Lung (tissue), 11 donors: ENCODE measurements at regions not wholly inside any gene's neighbourhood (a gene's known extent, or its start where the extent isn't known, plus 50 kb on each side); places are given as distances from the start of the nearest gene placed in this dataset.

ENCODE experiments used
- ATAC-seq: fragments of 200-7000 bp; cut with Tn5 transposase; one replicate; pipeline ENCODE4 v1.9.1; 2020; ENCODE audit warnings: moderate number of reproducible peaks; ENCODE audit not compliant: insufficient read depth, low FRiP score
- DNase-seq, 3 donors: peaks; one replicate each; pipeline ENCODE4 v3.0.0-alpha.2; 2013 to 2017
- H3K27ac ChIP-seq, 2 donors: one replicate each; pipeline ENCODE4 v1.5.1; 2013; ENCODE audit warnings: mild to moderate bottlenecking in 2 of 2, moderate library complexity in 2 of 2, control low read depth in 1 of 2, inconsistent platforms in 1 of 2, low read depth in 1 of 2, low read length in 1 of 2
- H3K27me3 ChIP-seq, 3 donors: one replicate each; pipeline ENCODE4 v1.5.1; 2013; ENCODE audit warnings: low read length in 2 of 3; ENCODE audit not compliant: control insufficient read depth in 3 of 3, insufficient read depth in 3 of 3
- H3K36me3 ChIP-seq, 4 donors: one replicate each; pipeline ENCODE4 v1.5.1; 2013; ENCODE audit warnings: low read length in 4 of 4, mild to moderate bottlenecking in 1 of 4, moderate library complexity in 1 of 4; ENCODE audit not compliant: control insufficient read depth in 4 of 4, insufficient read depth in 4 of 4
- H3K4me1 ChIP-seq, 5 donors: one replicate each; pipeline ENCODE4 v1.5.1; 2013; ENCODE audit warnings: low read length in 5 of 5, mild to moderate bottlenecking in 2 of 5, moderate library complexity in 1 of 5; ENCODE audit not compliant: control insufficient read depth in 5 of 5, insufficient read depth in 5 of 5
- H3K4me3 ChIP-seq: one replicate; pipeline ENCODE4 v1.5.1; 2013; ENCODE audit warnings: mild to moderate bottlenecking, control low read depth, moderate library complexity
- H3K9ac ChIP-seq, 2 donors: one replicate each; pipeline ENCODE4 v1.5.1; 2013; ENCODE audit warnings: low read length in 2 of 2, control low read depth in 1 of 2; ENCODE audit not compliant: insufficient read depth in 1 of 2
- H3K9me3 ChIP-seq, 4 donors: one replicate each; pipeline ENCODE4 v1.5.1; 2013; ENCODE audit warnings: low read length in 3 of 4, mild to moderate bottlenecking in 1 of 4, moderate library complexity in 1 of 4; ENCODE audit not compliant: control insufficient read depth in 4 of 4, insufficient read depth in 3 of 4
- WGBS, 2 donors: extraction: QIAGEN DNeasy Blood & Tissue Kit; methylation state at CpG; one replicate each; pipeline ENCODE4 v1.1.7; 2013; 5-methylcytosine and 5-hydroxymethylcytosine counted together
- TF ChIP-seq, protein P1 (sequence below): IDR thresholded peaks from 2 replicates; pipeline ENCODE4 v1.5.1; 2012; ENCODE audit warnings: mild to moderate bottlenecking; ENCODE audit errors: control extremely low read depth, extremely low read depth
- donor health status: control.
- donor health status: control.
- donor health status: Bipolar disorder and iron deficiency.
- donor health status: healthy.
- donor health status: DM: yes; HTN: yes; CAD: no.

GRCh38 chr9:17994695-17995425 is 416.0 kb downstream of the SH3GL2 start:
- Histone ChIP-seq H3K9me3 (no peaks in the 10 kb centered on the region), H3K4me3 (no peak overlapping the region), H3K9ac (no peak overlapping the region), H3K27me3 (no peaks in the 10 kb centered on the region), H3K4me1 (no peaks in the 10 kb centered on the region), H3K27ac (no peak overlapping the region), H3K36me3 (no peaks in the 10 kb centered on the region)
- TF ChIP-seq, protein P1, sequence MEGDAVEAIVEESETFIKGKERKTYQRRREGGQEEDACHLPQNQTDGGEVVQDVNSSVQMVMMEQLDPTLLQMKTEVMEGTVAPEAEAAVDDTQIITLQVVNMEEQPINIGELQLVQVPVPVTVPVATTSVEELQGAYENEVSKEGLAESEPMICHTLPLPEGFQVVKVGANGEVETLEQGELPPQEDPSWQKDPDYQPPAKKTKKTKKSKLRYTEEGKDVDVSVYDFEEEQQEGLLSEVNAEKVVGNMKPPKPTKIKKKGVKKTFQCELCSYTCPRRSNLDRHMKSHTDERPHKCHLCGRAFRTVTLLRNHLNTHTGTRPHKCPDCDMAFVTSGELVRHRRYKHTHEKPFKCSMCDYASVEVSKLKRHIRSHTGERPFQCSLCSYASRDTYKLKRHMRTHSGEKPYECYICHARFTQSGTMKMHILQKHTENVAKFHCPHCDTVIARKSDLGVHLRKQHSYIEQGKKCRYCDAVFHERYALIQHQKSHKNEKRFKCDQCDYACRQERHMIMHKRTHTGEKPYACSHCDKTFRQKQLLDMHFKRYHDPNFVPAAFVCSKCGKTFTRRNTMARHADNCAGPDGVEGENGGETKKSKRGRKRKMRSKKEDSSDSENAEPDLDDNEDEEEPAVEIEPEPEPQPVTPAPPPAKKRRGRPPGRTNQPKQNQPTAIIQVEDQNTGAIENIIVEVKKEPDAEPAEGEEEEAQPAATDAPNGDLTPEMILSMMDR: no peak
- ATAC-seq: no peak
- WGBS, 2 donors: 32 to 47% methylated on average over 4 of the region's 4 CpGs
- no peak for DNase-seq

DNA sequence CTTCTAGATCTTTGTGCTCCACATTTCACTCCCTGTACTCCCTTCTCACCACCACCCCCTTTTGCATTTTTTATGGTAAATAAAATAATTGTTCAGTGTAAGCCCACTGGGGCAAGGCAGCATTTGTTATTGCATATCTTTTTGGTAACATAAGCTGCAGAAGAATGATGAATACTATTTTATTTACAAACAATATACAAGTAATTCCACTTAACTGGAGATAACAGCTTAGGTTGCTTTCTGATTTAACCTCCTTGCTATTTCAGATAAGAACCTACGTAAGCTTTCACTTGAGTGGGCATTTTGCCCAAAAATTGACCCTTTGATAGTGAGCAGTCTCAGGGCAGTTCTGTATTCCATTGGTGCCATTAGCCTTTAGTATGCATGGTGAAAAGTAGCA is 417.9 kb downstream of the SH3GL2 start:
- no peak for ATAC-seq
- no peak overlapping the region for H3K4me3 ChIP-seq
- TF ChIP-seq, protein P1: no peak
- H3K36me3 ChIP-seq: no peaks in the 10 kb centered on the region
- WGBS, 2 donors: 55 to 78% methylated on average over 1 of the region's 1 CpG
- no peak overlapping the region for H3K27ac ChIP-seq
- H3K27me3 ChIP-seq: no peaks in the 10 kb centered on the region
- H3K9ac ChIP-seq: no peak overlapping the region
- no peak for DNase-seq
- H3K9me3 ChIP-seq: no peaks in the 10 kb centered on the region
- H3K4me1 ChIP-seq: no peaks in the 10 kb centered on the region

- H3K9ac ChIP-seq: no peak overlapping the region
- H3K27me3 ChIP-seq: no peaks in the 10 kb centered on the region
- H3K36me3 ChIP-seq: no peaks in the 10 kb centered on the region
- ATAC-seq (no peak), DNase-seq (no peak)
- H3K27ac ChIP-seq: no peak overlapping the region
- TF ChIP-seq, protein P1: no peak
- no peak overlapping the region for H3K4me3 ChIP-seq
- no peaks in the 10 kb centered on the region for H3K9me3 ChIP-seq
- WGBS, 2 donors: 86 to 94% methylated on average over 4 of the region's 4 CpGs
- H3K4me1 ChIP-seq: peaks cover 0 to 4% (median 0%) of the 10 kb centered on the region in 5 donors
These were observed 424.0 kb downstream of the SH3GL2 start for GRCh38 chr9:18002718-18003438.
